H1 (cell line): ENCODE measurements at regions not wholly inside any gene's neighbourhood (a gene's known extent, or its start where the extent isn't known, plus 50 kb on each side); places are given as distances from the start of the nearest gene placed in this dataset.

Source experiments
- CTCF ChIA-PET: fragments of 300-600 bp; sonication (Branson Sonifier 250); formaldehyde crosslinking; loops from one replicate; lab custom pipeline; 2021; ENCODE audit not compliant: partially characterized antibody; lab: Charles Lee
- POLR2A ChIA-PET: fragments of 300-600 bp; sonication (Branson Sonifier 250); formaldehyde crosslinking; loops from one replicate; lab custom pipeline; 2021; ENCODE audit warnings: inconsistent platforms; ENCODE audit not compliant: partially characterized antibody; lab: Charles Lee
- DNase-seq, 2 experiments: peaks; one replicate each; pipeline versions ENCODE4 v3.0.0 to v3.0.0-alpha.2; 2010 to 2022; ENCODE audit warnings: low spot score in 2 of 2, low read depth in 1 of 2, mixed read lengths in 1 of 2
- FAIRE-seq: peaks from 2 replicates; lab custom pipeline; 2011; peaks lifted over from hg19 to GRCh38; lab: Jason Lieb, UNC
- H2AFZ ChIP-seq: 2 replicates; pipeline ENCODE4 v1.8.1; 2012; ENCODE audit warnings: low read length, inconsistent platforms
- H2AK5ac ChIP-seq: 2 replicates; pipeline ENCODE4 v1.6.1; 2013; ENCODE audit warnings: low read depth, low read length
- H2BK120ac ChIP-seq: replicated peaks from 2 replicates; pipeline ENCODE3; 2013; ENCODE audit warnings: low read depth, low read length, inconsistent platforms
- H2BK12ac ChIP-seq: 2 replicates; pipeline ENCODE4 v1.6.1; 2013; ENCODE audit warnings: low read depth, low read length
- H2BK15ac ChIP-seq: 2 replicates; pipeline ENCODE4 v1.6.1; 2013; ENCODE audit warnings: low read length
- H2BK20ac ChIP-seq: 2 replicates; pipeline ENCODE4 v1.6.1; 2013; ENCODE audit warnings: low read length
- H2BK5ac ChIP-seq: 2 replicates; pipeline ENCODE4 v1.6.1; 2013; ENCODE audit warnings: low read depth, low read length
- H3K14ac ChIP-seq: 2 replicates; pipeline ENCODE4 v1.6.1; 2013; ENCODE audit warnings: inconsistent platforms; ENCODE audit not compliant: insufficient read length
- H3K18ac ChIP-seq: 2 replicates; pipeline ENCODE4 v1.6.1; 2013; ENCODE audit warnings: low read length; ENCODE audit errors: extremely low read depth
- H3K23ac ChIP-seq: 2 replicates; pipeline ENCODE4 v1.6.1; 2013; ENCODE audit warnings: inconsistent platforms; ENCODE audit not compliant: insufficient read length
- H3K23me2 ChIP-seq: 2 replicates; pipeline ENCODE4 v1.6.1; 2013; ENCODE audit warnings: low read depth, low read length
- H3K27ac ChIP-seq: 2 replicates; pipeline ENCODE4 v1.6.1; 2011; ENCODE audit warnings: low read depth, low read length, inconsistent platforms
- H3K27me3 ChIP-seq, 4 experiments: replicated peaks in 1 of 4; 1 replicate in 1 of 4; 2 replicates in 3 of 4; pipeline versions ENCODE4 v1.6.1 to v1.8.1; 2011 to 2013; ENCODE audit warnings: low read length in 3 of 4, mild to moderate bottlenecking in 3 of 4, inconsistent platforms in 2 of 4, mixed read lengths in 2 of 4, moderate library complexity in 1 of 4; ENCODE audit not compliant: control insufficient read depth in 3 of 4, insufficient read depth in 3 of 4; ENCODE audit errors: extremely low read depth in 1 of 4
- H3K36me3 ChIP-seq, 4 experiments: 2 replicates each; pipeline versions ENCODE4 v1.6.1 to v1.8.1; 2011 to 2013; ENCODE audit warnings: mild to moderate bottlenecking in 4 of 4, low read length in 3 of 4, moderate library complexity in 2 of 4, control low read depth in 1 of 4, inconsistent platforms in 1 of 4; ENCODE audit not compliant: insufficient read depth in 4 of 4, control insufficient read depth in 2 of 4
- H3K4ac ChIP-seq: replicated peaks from 2 replicates; pipeline ENCODE3; 2013; ENCODE audit warnings: low read length, low read depth, mixed read lengths, inconsistent platforms; ENCODE audit not compliant: insufficient read length
- H3K4me1 ChIP-seq, 4 experiments: replicated peaks in 1 of 4; 1 replicate in 1 of 4; 2 replicates in 3 of 4; pipeline versions ENCODE4 v1.6.1 to v1.8.1; 2011 to 2013; ENCODE audit warnings: low read length in 3 of 4, inconsistent platforms in 2 of 4, mixed read lengths in 1 of 4; ENCODE audit not compliant: insufficient read depth in 4 of 4, control insufficient read depth in 3 of 4
- H3K4me2 ChIP-seq, 2 experiments: 2 replicates each; pipeline versions ENCODE4 v1.6.1 to v1.8.1; 2011 to 2013; ENCODE audit warnings: low read depth in 2 of 2, low read length in 2 of 2, control low read depth in 1 of 2, inconsistent platforms in 1 of 2, mild to moderate bottlenecking in 1 of 2; ENCODE audit not compliant: insufficient read depth in 1 of 2
- H3K4me3 ChIP-seq, 4 experiments: fragments of 200-600, 300-600 bp in 1 of 4; sonication (generic), shearing (Covaris generic), sonication (Bioruptor Twin) in 1 of 4; 2 replicates each; pipeline versions ENCODE4 v1.5.1 to v1.8.1; 2011 to 2016; ENCODE audit warnings: low read length in 4 of 4, low read depth in 3 of 4, control low read depth in 2 of 4, inconsistent platforms in 2 of 4, mild to moderate bottlenecking in 2 of 4, mixed read lengths in 1 of 4, moderate library complexity in 1 of 4; ENCODE audit not compliant: insufficient read depth in 2 of 4; ENCODE audit errors: extremely low read depth in 1 of 4
- H3K56ac ChIP-seq: replicated peaks from 2 replicates; pipeline ENCODE3; 2013; ENCODE audit warnings: low read depth, mild to moderate bottlenecking, mixed read lengths, low read length, inconsistent platforms; ENCODE audit not compliant: insufficient read length
- H3K79me1 ChIP-seq: 2 replicates; pipeline ENCODE4 v1.6.1; 2013; ENCODE audit warnings: low read depth, low read length, control low read depth
- H3K79me2 ChIP-seq, 2 experiments: 2 replicates each; pipeline versions ENCODE4 v1.6.1 to v1.8.1; 2012 to 2013; ENCODE audit warnings: low read length in 2 of 2, mild to moderate bottlenecking in 2 of 2, inconsistent platforms in 1 of 2; ENCODE audit not compliant: insufficient read depth in 2 of 2, control insufficient read depth in 1 of 2
- H3K9ac ChIP-seq, 4 experiments: replicated peaks in 1 of 4; 1 replicate in 1 of 4; 2 replicates in 3 of 4; pipeline versions ENCODE4 v1.6.1 to v1.8.1; 2011 to 2013; ENCODE audit warnings: low read depth in 3 of 4, low read length in 3 of 4, control low read depth in 2 of 4, mild to moderate bottlenecking in 2 of 4, moderate library complexity in 2 of 4, inconsistent platforms in 1 of 4; ENCODE audit errors: extremely low read depth in 1 of 4
- H3K9me3 ChIP-seq, 2 experiments: 2 replicates each; pipeline versions ENCODE4 v1.6.1 to v1.8.1; 2012 to 2013; ENCODE audit warnings: mild to moderate bottlenecking in 2 of 2, moderate library complexity in 2 of 2, control low read depth in 1 of 2, inconsistent platforms in 1 of 2, low read depth in 1 of 2, low read length in 1 of 2, mixed read lengths in 1 of 2; ENCODE audit not compliant: insufficient read depth in 2 of 2
- H4K20me1 ChIP-seq, 2 experiments: replicated peaks in 1 of 2; 2 replicates each; pipeline versions ENCODE3 to v1.8.1; 2011 to 2013; ENCODE audit warnings: inconsistent platforms in 2 of 2, low read length in 2 of 2, mild to moderate bottlenecking in 1 of 2; ENCODE audit not compliant: insufficient read depth in 2 of 2, control insufficient read depth in 1 of 2
- H4K5ac ChIP-seq: 2 replicates; pipeline ENCODE4 v1.6.1; 2013; ENCODE audit warnings: low read length, low read depth, mixed read lengths, inconsistent platforms; ENCODE audit not compliant: insufficient read length
- H4K8ac ChIP-seq: 2 replicates; pipeline ENCODE4 v1.8.0; 2013; ENCODE audit warnings: mild to moderate bottlenecking, moderate library complexity, low read length, inconsistent platforms; ENCODE audit not compliant: insufficient read depth; ENCODE audit errors: extremely low read depth
- H4K91ac ChIP-seq: replicated peaks from 2 replicates; pipeline ENCODE3; 2013; ENCODE audit warnings: low read length, mixed read lengths, inconsistent platforms; ENCODE audit not compliant: insufficient read length
- CTBP2 ChIP-seq: IDR thresholded peaks from 2 replicates; pipeline ENCODE4 v1.7.0; 2011; ENCODE audit warnings: borderline replicate concordance, mild to moderate bottlenecking, moderate library complexity, mixed read lengths, low read length; ENCODE audit not compliant: insufficient read depth, insufficient read length
- EGR1 ChIP-seq: IDR thresholded peaks from 2 replicates; pipeline ENCODE4 v1.6.1; 2011; ENCODE audit warnings: low read depth, low read length, borderline replicate concordance
- GABPA ChIP-seq: IDR thresholded peaks from 2 replicates; pipeline ENCODE4 v1.6.1; 2011; ENCODE audit warnings: mild to moderate bottlenecking, low read length, moderate library complexity, borderline replicate concordance; ENCODE audit not compliant: insufficient read depth
- HDAC2 ChIP-seq, 2 experiments: fragments of 300-600 bp in 1 of 2; sonication (generic) in 1 of 2; IDR thresholded peaks; 2 replicates each; pipeline ENCODE4 v1.6.1; 2011 to 2012; ENCODE audit warnings: low read depth in 2 of 2, low read length in 2 of 2, mild to moderate bottlenecking in 2 of 2, moderate library complexity in 2 of 2, borderline replicate concordance in 1 of 2, inconsistent platforms in 1 of 2
- JUN ChIP-seq: IDR thresholded peaks from 2 replicates; pipeline ENCODE4 v1.6.1; 2011; ENCODE audit warnings: low read depth, mild to moderate bottlenecking, improper control_type of control experiment, low read length
- JUND ChIP-seq: IDR thresholded peaks from 2 replicates; pipeline ENCODE4 v1.6.1; 2011; ENCODE audit warnings: mild to moderate bottlenecking, improper control_type of control experiment, low read length
- MAX ChIP-seq: IDR thresholded peaks from 2 replicates; pipeline ENCODE4 v1.6.1; 2012; ENCODE audit warnings: inconsistent platforms
- POLR2AphosphoS5 ChIP-seq: IDR thresholded peaks from 2 replicates; pipeline ENCODE4 v1.6.1; 2011; ENCODE audit warnings: low read depth, low read length
- RBBP5 ChIP-seq: IDR thresholded peaks from 2 replicates; pipeline ENCODE4 v1.7.1; 2012; ENCODE audit warnings: low read depth, mild to moderate bottlenecking, inconsistent platforms, low read length, moderate library complexity, borderline replicate concordance
- SUZ12 ChIP-seq: fragments of 200-600 bp; sonication (generic); IDR thresholded peaks from 2 replicates; pipeline ENCODE4 v1.6.1; 2012; ENCODE audit warnings: mild to moderate bottlenecking, inconsistent platforms, low read length, moderate library complexity, mixed read lengths
- WGBS, 2 experiments: shearing (Covaris generic) in 1 of 2; methylation state at CpG; one replicate each; pipeline versions ENCODE4 v1.1.6 to v1.1.7; 2013 to 2015; ENCODE audit warnings: low lambda C conversion rate in 2 of 2, mixed read lengths in 2 of 2, inconsistent platforms in 1 of 2, low coverage in 1 of 2, missing lambda C conversion rate in 1 of 2; ENCODE audit not compliant: insufficient replicate concordance in 2 of 2, insufficient coverage in 1 of 2, insufficient read length in 1 of 2; ENCODE audit errors: extremely low coverage in 1 of 2, missing lambda C conversion rate in 1 of 2; 5-methylcytosine and 5-hydroxymethylcytosine counted together

- Histone ChIP-seq H2BK15ac (no peak overlapping the region), H3K4me3 (no peak overlapping the region), H3K56ac (no peak overlapping the region), H4K8ac (no peak overlapping the region), H4K5ac (no peak overlapping the region), H3K79me1 (no peaks in the 10 kb centered on the region), H3K36me3 (no peaks in the 10 kb centered on the region), H2AFZ (no peak overlapping the region), H3K4me2 (no peak overlapping the region), H2BK120ac (no peak overlapping the region), H2AK5ac (0 out of 2 replicates have a peak overlapping the region, but pooled peaks have one; percentile 13), H3K9ac (no peak overlapping the region), H3K14ac (no peak overlapping the region), H2BK12ac (0 out of 2 replicates have a peak overlapping the region, but pooled peaks have one; percentile 29), H3K4me1 (peaks cover 0 to 7% (median 3%) of the 10 kb centered on the region in 4 experiments; a peak in 4 of 7 replicates), H3K79me2 (no peaks in the 10 kb centered on the region), H3K23ac (no peak overlapping the region), H3K23me2 (no peaks in the 10 kb centered on the region; the same call in 1 of the 2 replicates), H2BK5ac (no peak overlapping the region), H4K20me1 (no peaks in the 10 kb centered on the region), H3K27ac (no peak overlapping the region), H4K91ac (no peak overlapping the region), H3K9me3 (no peaks in the 10 kb centered on the region), H3K18ac (no peak overlapping the region), H3K4ac (no peak overlapping the region), H3K27me3 (no peaks in the 10 kb centered on the region), H2BK20ac (peak overlapping the region; percentile 32; the same call in 1 of the 2 replicates)
- POLR2A ChIA-PET = no interaction called here
- TF ChIP-seq MAX (no peak), GABPA (no peak), RBBP5 (no peak), JUND (no peak), HDAC2 (IDR thresholded peaks at IDR 0.05; ENCODE audit: borderline replicate concordance in 1 of 2, low read depth in 2 of 2, low read length in 2 of 2) (no peak), CTBP2 (no peak), JUN (no peak), POLR2AphosphoS5 (no peak), EGR1 (no peak), SUZ12 (no peak)
- CTCF ChIA-PET = interaction anchor here (1.2 kb wide), 1 partner anchor 56 kb away, joined by 3 read pairs; no protein-coding TSS in a partner anchor
- DNase-seq (peak in 1 of 2 experiments; percentile 38), FAIRE-seq (no peak)
- 87% methylated on average over 12 of the region's 13 CpGs; no CpG with 5 or more reads in 1 of the 2 experiments for WGBS, 2 experiments
These were observed 82.8 kb upstream of the PPP2R2D start for GRCh38 chr10:131817866-131818509.
